H9 (cell line): ENCODE measurements at regions not wholly inside any gene's neighbourhood (a gene's known extent, or its start where the extent isn't known, plus 50 kb on each side); places are given as distances from the start of the nearest gene placed in this dataset.

ENCODE experiments used
- DNase-seq: peaks from one replicate; pipeline ENCODE4 v3.0.0-alpha.2; 2017
- H2AFZ ChIP-seq: one replicate; pipeline ENCODE4 v1.6.1; 2013; ENCODE audit warnings: mild to moderate bottlenecking, low read length, control low read depth, moderate library complexity
- H2AK5ac ChIP-seq: 2 replicates; pipeline ENCODE4 v1.6.1; 2013; ENCODE audit warnings: low read length, control low read depth, mixed read lengths; ENCODE audit not compliant: insufficient read length
- H2BK120ac ChIP-seq: one replicate; pipeline ENCODE4 v1.6.1; 2013; ENCODE audit warnings: low read depth, mild to moderate bottlenecking, low read length, control low read depth, inconsistent platforms; ENCODE audit not compliant: poor library complexity, severe bottlenecking
- H2BK12ac ChIP-seq: 2 replicates; pipeline ENCODE4 v1.6.1; 2013; ENCODE audit warnings: low read length, control low read depth, mixed read lengths, low read depth; ENCODE audit not compliant: insufficient read length
- H2BK15ac ChIP-seq: 2 replicates; pipeline ENCODE4 v1.6.1; 2013; ENCODE audit warnings: low read depth, low read length, control low read depth
- H2BK20ac ChIP-seq: one replicate; pipeline ENCODE4 v1.6.1; 2013; ENCODE audit warnings: low read depth, mild to moderate bottlenecking, low read length, control low read depth, inconsistent platforms; ENCODE audit not compliant: poor library complexity, severe bottlenecking
- H2BK5ac ChIP-seq: 2 replicates; pipeline ENCODE4 v1.6.1; 2013; ENCODE audit warnings: low read length, control low read depth, mixed read lengths; ENCODE audit not compliant: insufficient read length
- H3K14ac ChIP-seq: 2 replicates; pipeline ENCODE4 v1.6.1; 2013; ENCODE audit warnings: low read length, control low read depth; ENCODE audit not compliant: insufficient read depth
- H3K18ac ChIP-seq: 2 replicates; pipeline ENCODE4 v1.6.1; 2013; ENCODE audit warnings: low read depth, mild to moderate bottlenecking, mixed read lengths, low read length, control low read depth; ENCODE audit not compliant: insufficient read length
- H3K23ac ChIP-seq: 2 replicates; pipeline ENCODE4 v1.6.1; 2013; ENCODE audit warnings: low read length, control low read depth, mixed read lengths, low read depth; ENCODE audit not compliant: insufficient read length
- H3K23me2 ChIP-seq: 2 replicates; pipeline ENCODE4 v1.6.1; 2013; ENCODE audit warnings: low read depth, mild to moderate bottlenecking, mixed read lengths, low read length, control low read depth; ENCODE audit not compliant: insufficient read length, poor library complexity, severe bottlenecking
- H3K27ac ChIP-seq: 2 replicates; pipeline ENCODE4 v1.5.1; 2013; ENCODE audit warnings: low read length, control low read depth, mixed read lengths, low read depth; ENCODE audit not compliant: insufficient read length
- H3K27me3 ChIP-seq: 2 replicates; pipeline ENCODE4 v1.6.1; 2013; ENCODE audit warnings: low read length, control low read depth, inconsistent platforms; ENCODE audit not compliant: insufficient read depth
- H3K4ac ChIP-seq: 2 replicates; pipeline ENCODE4 v1.6.1; 2013; ENCODE audit warnings: low read depth, mild to moderate bottlenecking, control low read depth, inconsistent platforms, low read length, moderate library complexity
- H3K4me1 ChIP-seq: 2 replicates; pipeline ENCODE4 v1.6.1; 2013; ENCODE audit warnings: low read length, control low read depth, inconsistent platforms; ENCODE audit not compliant: insufficient read depth
- H3K4me2 ChIP-seq: 2 replicates; pipeline ENCODE4 v1.6.1; 2013; ENCODE audit warnings: low read length, control low read depth, mixed read lengths; ENCODE audit not compliant: insufficient read length, insufficient read depth
- H3K56ac ChIP-seq: 2 replicates; pipeline ENCODE4 v1.6.1; 2013; ENCODE audit warnings: low read depth, mild to moderate bottlenecking, mixed read lengths, low read length, control low read depth; ENCODE audit not compliant: insufficient read length
- H3K79me1 ChIP-seq: 2 replicates; pipeline ENCODE4 v1.6.1; 2013; ENCODE audit warnings: low read depth, mild to moderate bottlenecking, moderate library complexity, low read length, control low read depth, inconsistent platforms; ENCODE audit not compliant: insufficient read depth, poor library complexity, severe bottlenecking
- H3K79me2 ChIP-seq: 2 replicates; pipeline ENCODE4 v1.6.1; 2013; ENCODE audit warnings: low read length, control low read depth, inconsistent platforms; ENCODE audit not compliant: insufficient read depth
- H3K9ac ChIP-seq: 2 replicates; pipeline ENCODE4 v1.6.1; 2013; ENCODE audit warnings: low read length, control low read depth, mixed read lengths; ENCODE audit not compliant: insufficient read length; ENCODE audit errors: extremely low read depth
- H3K9me3 ChIP-seq: one replicate; pipeline ENCODE4 v1.6.1; 2013; ENCODE audit warnings: low read depth, low read length, inconsistent platforms; ENCODE audit not compliant: control insufficient read depth
- H3T11ph ChIP-seq: one replicate; pipeline ENCODE4 v1.6.1; 2013; ENCODE audit warnings: mild to moderate bottlenecking, low read length, control low read depth, inconsistent platforms
- H4K20me1 ChIP-seq: one replicate; pipeline ENCODE4 v1.6.1; 2013; ENCODE audit not compliant: control insufficient read depth, insufficient read length, insufficient read depth
- H4K5ac ChIP-seq: 2 replicates; pipeline ENCODE4 v1.6.1; 2013; ENCODE audit warnings: low read depth, mild to moderate bottlenecking, mixed read lengths, low read length, control low read depth; ENCODE audit not compliant: insufficient read length
- H4K8ac ChIP-seq: replicated peaks from 2 replicates; pipeline ENCODE4 v1.6.1; 2013; ENCODE audit warnings: low read length, control low read depth, mixed read lengths, low read depth; ENCODE audit not compliant: insufficient read length
- H4K91ac ChIP-seq: 2 replicates; pipeline ENCODE4 v1.6.1; 2013; ENCODE audit warnings: low read depth, mild to moderate bottlenecking, moderate library complexity, mixed read lengths, low read length, control low read depth; ENCODE audit not compliant: insufficient read length
- H3K27ac Mint-ChIP-seq, 3 experiments: 2 replicates in 2 of 3; 3 replicates in 1 of 3; pipeline ENCODE4 v1.8.0; 2020 to 2021; ENCODE audit warnings: mixed read lengths in 3 of 3, mild to moderate bottlenecking in 1 of 3, moderate library complexity in 1 of 3
- H3K27me3 Mint-ChIP-seq: 2 replicates; pipeline ENCODE4 v1.8.0; 2021; ENCODE audit warnings: low read depth, mild to moderate bottlenecking, moderate library complexity, mixed read lengths
- H3K36me3 Mint-ChIP-seq, 3 experiments: 2 replicates in 2 of 3; 3 replicates in 1 of 3; pipeline ENCODE4 v1.8.0; 2020 to 2021; ENCODE audit warnings: low read depth in 3 of 3, mixed read lengths in 3 of 3; ENCODE audit not compliant: insufficient read depth in 1 of 3
- H3K4me1 Mint-ChIP-seq, 2 experiments: 2 replicates each; pipeline ENCODE4 v1.8.0; 2020; ENCODE audit warnings: mixed read lengths in 2 of 2
- H3K4me3 Mint-ChIP-seq, 2 experiments: 2 replicates in 1 of 2; 3 replicates in 1 of 2; pipeline ENCODE4 v1.8.0; 2020 to 2021; ENCODE audit warnings: mild to moderate bottlenecking in 2 of 2, mixed read lengths in 2 of 2, moderate library complexity in 1 of 2
- H3K9me3 Mint-ChIP-seq, 2 experiments: 2 replicates in 1 of 2; 3 replicates in 1 of 2; pipeline ENCODE4 v1.8.0; 2020; ENCODE audit warnings: mild to moderate bottlenecking in 2 of 2, mixed read lengths in 2 of 2, moderate library complexity in 1 of 2
- WGBS: extraction: QIAGEN DNeasy Blood & Tissue Kit; methylation state at CpG from one replicate; pipeline ENCODE4 v1.1.7; 2013; ENCODE audit warnings: missing lambda C conversion rate, low lambda C conversion rate, mixed read lengths; ENCODE audit not compliant: insufficient read length; ENCODE audit errors: extremely low coverage; 5-methylcytosine and 5-hydroxymethylcytosine counted together
- TF ChIP-seq, protein P1 (sequence below): fragments of 200-600 bp; sonication (generic); conservative IDR thresholded peaks from 3 replicates; pipeline ENCODE4 v1.8.0; 2021; ENCODE audit warnings: antibody characterized with exemption, mild to moderate bottlenecking

- no peak overlapping the region for H3T11ph ChIP-seq
- no peaks in the 10 kb centered on the region for H3K23me2 ChIP-seq
- no peak overlapping the region for H3K27ac Mint-ChIP-seq
- no peak overlapping the region for H4K5ac ChIP-seq
- H3K4me3 Mint-ChIP-seq: no peak overlapping the region
- no peak overlapping the region for H3K4ac ChIP-seq
- H3K14ac ChIP-seq: no peak overlapping the region
- no peaks in the 10 kb centered on the region for H3K27me3 Mint-ChIP-seq
- no peak overlapping the region for H2BK5ac ChIP-seq
- no peaks in the 10 kb centered on the region for H3K4me1 ChIP-seq
- no peak overlapping the region for H3K56ac ChIP-seq
- H3K9ac ChIP-seq: no peak overlapping the region
- no peak overlapping the region for H2BK12ac ChIP-seq
- no peak overlapping the region for H4K91ac ChIP-seq
- H3K9me3 Mint-ChIP-seq: no peaks in the 10 kb centered on the region
- DNase-seq: no peak
- no peak overlapping the region for H3K23ac ChIP-seq
- no peak overlapping the region for H2BK15ac ChIP-seq
- no peak overlapping the region for H2AFZ ChIP-seq
- no peaks in the 10 kb centered on the region for H3K36me3 Mint-ChIP-seq
- H3K79me1 ChIP-seq: no peaks in the 10 kb centered on the region
- H3K4me2 ChIP-seq: no peak overlapping the region
- H3K4me1 Mint-ChIP-seq: no peaks in the 10 kb centered on the region
- H3K27ac ChIP-seq: no peak overlapping the region
- no CpG with 5 or more reads among the region's 6 CpGs for WGBS
- H4K20me1 ChIP-seq: no peaks in the 10 kb centered on the region
- H3K27me3 ChIP-seq: no peaks in the 10 kb centered on the region
- H3K18ac ChIP-seq: no peak overlapping the region
- no peaks in the 10 kb centered on the region for H3K79me2 ChIP-seq
- TF ChIP-seq, protein P1, sequence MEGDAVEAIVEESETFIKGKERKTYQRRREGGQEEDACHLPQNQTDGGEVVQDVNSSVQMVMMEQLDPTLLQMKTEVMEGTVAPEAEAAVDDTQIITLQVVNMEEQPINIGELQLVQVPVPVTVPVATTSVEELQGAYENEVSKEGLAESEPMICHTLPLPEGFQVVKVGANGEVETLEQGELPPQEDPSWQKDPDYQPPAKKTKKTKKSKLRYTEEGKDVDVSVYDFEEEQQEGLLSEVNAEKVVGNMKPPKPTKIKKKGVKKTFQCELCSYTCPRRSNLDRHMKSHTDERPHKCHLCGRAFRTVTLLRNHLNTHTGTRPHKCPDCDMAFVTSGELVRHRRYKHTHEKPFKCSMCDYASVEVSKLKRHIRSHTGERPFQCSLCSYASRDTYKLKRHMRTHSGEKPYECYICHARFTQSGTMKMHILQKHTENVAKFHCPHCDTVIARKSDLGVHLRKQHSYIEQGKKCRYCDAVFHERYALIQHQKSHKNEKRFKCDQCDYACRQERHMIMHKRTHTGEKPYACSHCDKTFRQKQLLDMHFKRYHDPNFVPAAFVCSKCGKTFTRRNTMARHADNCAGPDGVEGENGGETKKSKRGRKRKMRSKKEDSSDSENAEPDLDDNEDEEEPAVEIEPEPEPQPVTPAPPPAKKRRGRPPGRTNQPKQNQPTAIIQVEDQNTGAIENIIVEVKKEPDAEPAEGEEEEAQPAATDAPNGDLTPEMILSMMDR: no peak
- no peak overlapping the region for H2AK5ac ChIP-seq
- no peak overlapping the region for H4K8ac ChIP-seq
- H2BK20ac ChIP-seq: no peak overlapping the region
- no peaks in the 10 kb centered on the region for H3K9me3 ChIP-seq
- H2BK120ac ChIP-seq: no peak overlapping the region
Observed at GRCh38 chr21:27566521-27566920, 599.6 kb upstream of the ADAMTS5 start.
